ENCODE measurements at regions not wholly inside any gene's neighbourhood (a gene's known extent, or its start where the extent isn't known, plus 50 kb on each side); places are given as distances from the start of the nearest gene placed in this dataset.
"Not testable (repeated sequence)": the region's sequence is repeated elsewhere in the genome, so short reads cannot be mapped to it uniquely, and the experiment has no call there.

DNA sequence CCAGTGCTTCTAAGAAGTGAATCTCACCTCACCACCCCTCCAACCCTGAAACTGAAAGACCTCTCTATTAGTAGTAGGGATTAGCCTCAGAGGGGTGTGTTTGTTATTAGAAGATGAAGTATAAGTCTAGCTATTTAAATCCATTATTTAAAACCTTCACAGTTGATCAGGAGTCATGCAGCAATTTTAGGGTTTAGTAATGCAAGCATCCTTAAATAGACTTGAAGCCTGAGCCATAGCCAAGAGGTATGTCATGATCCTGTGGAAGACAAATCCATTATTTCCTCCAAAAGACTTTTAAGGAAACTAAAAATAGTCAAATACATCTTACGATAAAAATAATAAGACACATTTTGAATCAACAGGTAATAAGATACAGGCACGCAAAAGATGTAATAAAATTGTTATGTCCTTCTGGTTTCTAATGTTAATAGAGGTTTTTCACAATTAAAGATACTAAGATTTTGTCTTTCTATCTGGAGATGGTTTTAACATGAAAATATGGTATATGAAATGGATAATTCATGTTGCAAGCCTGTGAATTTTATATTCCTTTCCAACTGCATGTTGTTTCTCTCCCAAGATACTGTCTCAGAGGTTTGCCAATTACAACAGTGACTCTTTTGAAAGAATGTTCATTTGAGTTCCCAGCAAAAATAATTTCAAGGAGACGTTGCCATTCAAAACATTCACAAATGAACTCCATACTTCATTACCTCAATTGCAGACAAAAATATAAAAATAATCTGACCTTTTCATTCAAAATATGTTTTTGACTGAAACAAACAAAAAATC lies 68.0 kb downstream of the LUZP4 start:
- no peak for TF ChIP-seq EZH2 (IDR thresholded peaks at IDR 0.05; ENCODE audit: low read length, missing control alignments)
- TF ChIP-seq, protein P1, sequence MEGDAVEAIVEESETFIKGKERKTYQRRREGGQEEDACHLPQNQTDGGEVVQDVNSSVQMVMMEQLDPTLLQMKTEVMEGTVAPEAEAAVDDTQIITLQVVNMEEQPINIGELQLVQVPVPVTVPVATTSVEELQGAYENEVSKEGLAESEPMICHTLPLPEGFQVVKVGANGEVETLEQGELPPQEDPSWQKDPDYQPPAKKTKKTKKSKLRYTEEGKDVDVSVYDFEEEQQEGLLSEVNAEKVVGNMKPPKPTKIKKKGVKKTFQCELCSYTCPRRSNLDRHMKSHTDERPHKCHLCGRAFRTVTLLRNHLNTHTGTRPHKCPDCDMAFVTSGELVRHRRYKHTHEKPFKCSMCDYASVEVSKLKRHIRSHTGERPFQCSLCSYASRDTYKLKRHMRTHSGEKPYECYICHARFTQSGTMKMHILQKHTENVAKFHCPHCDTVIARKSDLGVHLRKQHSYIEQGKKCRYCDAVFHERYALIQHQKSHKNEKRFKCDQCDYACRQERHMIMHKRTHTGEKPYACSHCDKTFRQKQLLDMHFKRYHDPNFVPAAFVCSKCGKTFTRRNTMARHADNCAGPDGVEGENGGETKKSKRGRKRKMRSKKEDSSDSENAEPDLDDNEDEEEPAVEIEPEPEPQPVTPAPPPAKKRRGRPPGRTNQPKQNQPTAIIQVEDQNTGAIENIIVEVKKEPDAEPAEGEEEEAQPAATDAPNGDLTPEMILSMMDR (conservative IDR thresholded peaks at IDR 0.05 in 1 of 2, IDR thresholded peaks at IDR 0.05 in 1 of 2; ENCODE audit: low read depth in 1 of 2, low read length in 2 of 2), result no peak
- H2AFZ ChIP-seq (ENCODE audit: low read length), result no peak overlapping the region
- H3K36me3 ChIP-seq (ENCODE audit: control insufficient read depth, insufficient read depth, low read length), result no peaks in the 10 kb centered on the region
- no peaks in the 10 kb centered on the region for H4K20me1 ChIP-seq (ENCODE audit: control insufficient read depth, extremely low read depth, insufficient read depth, low read length)
- DNase-seq (ENCODE audit: low read depth in 2 of 2), result peak in 1 of 2 donors; percentile 69
- H3K27ac ChIP-seq (ENCODE audit: insufficient read depth, low read length), result no peak overlapping the region
- H3K9me3 ChIP-seq (ENCODE audit: control insufficient read depth, insufficient read depth, low read depth, low read length), result no peaks in the 10 kb centered on the region
- no peaks in the 10 kb centered on the region for H3K79me2 ChIP-seq (ENCODE audit: control insufficient read depth, insufficient read depth, low read length)
- H3K27me3 ChIP-seq (ENCODE audit: control insufficient read depth, insufficient read depth, low read length), result no peaks in the 10 kb centered on the region
- H3K4me3 ChIP-seq (replicated peaks in 1 of 4; ENCODE audit: control extremely low read depth in 1 of 4, insufficient read depth in 1 of 4, low read depth in 3 of 4, low read length in 4 of 4), result no peak overlapping the region
- no peak overlapping the region for H3K4me2 ChIP-seq (ENCODE audit: extremely low read depth, insufficient read depth, low read length)
- H3K9ac ChIP-seq (ENCODE audit: insufficient read depth, low read length), result no peak overlapping the region
- no peaks in the 10 kb centered on the region for H3K4me1 ChIP-seq (ENCODE audit: control insufficient read depth, extremely low read depth, insufficient read depth, low read length)

DNA sequence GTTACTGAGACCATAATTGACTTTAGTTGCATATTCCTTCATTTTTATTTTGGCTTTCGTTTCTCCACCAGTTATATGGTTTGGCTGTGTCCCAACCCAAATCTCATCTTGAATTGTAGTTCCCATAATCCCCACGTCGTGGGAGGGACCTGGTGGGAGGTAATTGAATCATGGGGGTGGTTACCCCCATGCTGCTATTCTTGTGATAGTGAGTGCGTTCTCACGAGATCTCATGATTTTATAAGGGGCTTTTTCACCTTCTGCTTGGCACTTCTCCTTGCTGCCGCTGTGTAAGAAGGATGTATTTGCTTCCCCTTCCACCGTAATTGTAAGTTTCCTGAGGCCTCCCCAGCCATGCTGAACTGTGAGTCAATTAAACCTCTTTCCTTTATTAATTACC lies 70.0 kb downstream of the LUZP4 start:
- H3K27ac ChIP-seq (ENCODE audit: insufficient read depth, low read length); DNase-seq (ENCODE audit: low read depth in 2 of 2); H4K20me1 ChIP-seq (ENCODE audit: control insufficient read depth, extremely low read depth, insufficient read depth, low read length); H3K4me2 ChIP-seq (ENCODE audit: extremely low read depth, insufficient read depth, low read length); H3K4me1 ChIP-seq (ENCODE audit: control insufficient read depth, extremely low read depth, insufficient read depth, low read length); H3K9me3 ChIP-seq (ENCODE audit: control insufficient read depth, insufficient read depth, low read depth, low read length); H2AFZ ChIP-seq (ENCODE audit: low read length); H3K27me3 ChIP-seq (ENCODE audit: control insufficient read depth, insufficient read depth, low read length); H3K36me3 ChIP-seq (ENCODE audit: control insufficient read depth, insufficient read depth, low read length); H3K9ac ChIP-seq (ENCODE audit: insufficient read depth, low read length); H3K4me3 ChIP-seq (replicated peaks in 1 of 4; ENCODE audit: control extremely low read depth in 1 of 4, insufficient read depth in 1 of 4, low read depth in 3 of 4, low read length in 4 of 4); H3K79me2 ChIP-seq (ENCODE audit: control insufficient read depth, insufficient read depth, low read length): not testable (repeated sequence)

DNA sequence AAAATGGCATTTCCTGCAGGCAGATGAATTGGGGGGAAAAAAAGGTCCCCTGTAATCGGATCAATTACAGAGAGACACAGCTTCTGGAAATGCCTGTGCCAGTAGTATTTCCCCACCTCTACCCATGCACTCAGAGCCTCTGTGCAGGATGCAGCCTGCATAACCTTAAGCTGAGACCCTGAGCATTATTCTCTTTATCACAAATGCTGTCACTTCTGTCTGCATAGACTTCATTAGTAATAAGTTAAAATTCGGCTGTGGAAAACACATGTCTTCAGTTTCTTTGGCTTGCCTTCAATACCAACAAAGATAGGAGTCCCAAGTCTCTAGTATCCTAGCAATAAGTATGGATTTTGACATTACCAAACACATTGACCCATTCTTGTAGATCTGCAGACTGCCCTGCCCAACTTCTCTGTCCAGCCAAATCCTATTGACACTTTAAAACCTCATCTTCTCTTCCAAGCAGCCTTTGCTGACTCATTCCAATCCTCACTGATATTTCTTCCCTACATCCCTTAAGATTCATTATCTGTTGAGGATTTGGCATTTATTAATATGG lies 70.8 kb downstream of the LUZP4 start:
- Histone ChIP-seq H3K27ac (ENCODE audit: insufficient read depth, low read length) (no peak overlapping the region), H4K20me1 (ENCODE audit: control insufficient read depth, extremely low read depth, insufficient read depth, low read length) (no peaks in the 10 kb centered on the region), H2AFZ (ENCODE audit: low read length) (no peak overlapping the region), H3K27me3 (ENCODE audit: control insufficient read depth, insufficient read depth, low read length) (no peaks in the 10 kb centered on the region), H3K4me2 (ENCODE audit: extremely low read depth, insufficient read depth, low read length) (no peak overlapping the region), H3K9me3 (ENCODE audit: control insufficient read depth, insufficient read depth, low read depth, low read length) (no peaks in the 10 kb centered on the region), H3K4me3 (replicated peaks in 1 of 4; ENCODE audit: control extremely low read depth in 1 of 4, insufficient read depth in 1 of 4, low read depth in 3 of 4, low read length in 4 of 4) (no peak overlapping the region), H3K79me2 (ENCODE audit: control insufficient read depth, insufficient read depth, low read length) (no peaks in the 10 kb centered on the region), H3K4me1 (ENCODE audit: control insufficient read depth, extremely low read depth, insufficient read depth, low read length) (no peaks in the 10 kb centered on the region), H3K36me3 (ENCODE audit: control insufficient read depth, insufficient read depth, low read length) (no peaks in the 10 kb centered on the region), H3K9ac (ENCODE audit: insufficient read depth, low read length) (no peak overlapping the region)
- peak; percentile 36 to 75 for DNase-seq (ENCODE audit: low read depth in 2 of 2)
- no peak for TF ChIP-seq EZH2 (IDR thresholded peaks at IDR 0.05; ENCODE audit: low read length, missing control alignments)
- TF ChIP-seq, protein P1 (conservative IDR thresholded peaks at IDR 0.05 in 1 of 2, IDR thresholded peaks at IDR 0.05 in 1 of 2; ENCODE audit: low read depth in 1 of 2, low read length in 2 of 2), result no peak
